Fibroblast of villous mesenchyme (primary cell): ENCODE measurements at regions not wholly inside any gene's neighbourhood (a gene's known extent, or its start where the extent isn't known, plus 50 kb on each side); places are given as distances from the start of the nearest gene placed in this dataset.

Experiments
- DNase-seq: peaks from one replicate; pipeline ENCODE4 v3.0.0-alpha.2; 2010; ENCODE audit warnings: low read depth
- H3K4me3 ChIP-seq: 2 replicates; pipeline ENCODE4 v1.5.1; 2011; ENCODE audit warnings: low read depth, mild to moderate bottlenecking, low read length
- CTCF ChIP-seq: IDR thresholded peaks from 2 replicates; pipeline ENCODE4 v1.5.1; 2012; ENCODE audit warnings: low read depth, mild to moderate bottlenecking, low read length; ENCODE audit not compliant: insufficient read depth

GRCh38 chr2:34102339-34102738 is 503.2 kb upstream of the FAM98A start:
- no peak for DNase-seq
- no peak overlapping the region for H3K4me3 ChIP-seq
- no peak for TF ChIP-seq CTCF

GRCh38 chr2:34099377-34099776 is 500.3 kb upstream of the FAM98A start:
- H3K4me3 ChIP-seq = no peak overlapping the region
- DNase-seq = no peak
- no peak for TF ChIP-seq CTCF

GRCh38 chr2:34098256-34098655 is 499.2 kb upstream of the FAM98A start:
- DNase-seq = no peak

GRCh38 chr2:34096562-34097171 is 497.6 kb upstream of the FAM98A start:
- H3K4me3 ChIP-seq = no peak overlapping the region
- TF ChIP-seq CTCF = peak; percentile 55
- peak; percentile 48 for DNase-seq

More at GRCh38 chr2:34098256-34098655, 499.2 kb upstream of the FAM98A start:
- no peak overlapping the region for H3K4me3 ChIP-seq
- TF ChIP-seq CTCF = no peak

GRCh38 chr2:34093790-34094189 is 494.7 kb upstream of the FAM98A start:
- no peak overlapping the region for H3K4me3 ChIP-seq
- no peak for DNase-seq
- no peak for TF ChIP-seq CTCF

GRCh38 chr2:34070196-34070595 is 471.1 kb upstream of the FAM98A start:
- no peak for TF ChIP-seq CTCF
- DNase-seq = no peak
- H3K4me3 ChIP-seq = no peak overlapping the region

GRCh38 chr2:34069604-34070003 is 470.5 kb upstream of the FAM98A start:
- no peak for DNase-seq
- TF ChIP-seq CTCF = no peak
- H3K4me3 ChIP-seq = no peak overlapping the region
